ENCODE measurements at regions not wholly inside any gene's neighbourhood (a gene's known extent, or its start where the extent isn't known, plus 50 kb on each side); places are given as distances from the start of the nearest gene placed in this dataset.

DNA sequence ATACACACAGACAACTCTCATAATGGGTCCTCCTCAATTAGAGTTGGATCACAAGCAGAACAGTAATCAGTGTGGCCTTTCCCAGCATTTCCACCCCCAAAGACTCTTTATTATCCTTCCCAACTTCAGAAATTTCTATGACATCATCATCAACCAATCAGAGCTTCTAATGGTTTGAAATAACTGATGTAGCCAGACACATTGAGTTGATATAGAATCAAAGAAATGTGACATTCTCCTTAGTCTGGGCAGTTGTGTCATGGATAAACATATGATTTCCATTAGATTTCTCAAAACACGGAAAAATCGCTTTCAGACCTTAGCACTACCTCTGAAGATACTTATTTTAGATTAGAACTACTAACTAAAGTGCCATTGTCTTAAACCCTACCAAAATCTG, 75.7 kb upstream of the NFIB start:
- Histone ChIP-seq H3K27me3 (ENCODE audit: insufficient read depth, low read length) (no peaks in the 10 kb centered on the region), H3K36me3 (ENCODE audit: control insufficient read depth in 1 of 2, insufficient read depth in 2 of 2, low read length in 2 of 2) (no peaks in the 10 kb centered on the region), H3K79me2 (ENCODE audit: insufficient read depth, low read length) (no peaks in the 10 kb centered on the region), H3K9me2 (ENCODE audit: insufficient read depth) (no peaks in the 10 kb centered on the region), H3K4me2 (ENCODE audit: low read length) (no peak overlapping the region), H4K20me1 (ENCODE audit: insufficient read depth) (no peaks in the 10 kb centered on the region), H2AFZ (ENCODE audit: low read depth, low read length, poor library complexity, severe bottlenecking) (no peak overlapping the region), H3K9me3 (ENCODE audit: control insufficient read depth in 1 of 2, insufficient read depth in 1 of 2, low read depth in 1 of 2, low read length in 2 of 2) (no peaks in the 10 kb centered on the region), H3K27ac (ENCODE audit: low read depth, low read length) (no peak overlapping the region), H3K4me1 (ENCODE audit: control insufficient read depth in 1 of 2, insufficient read depth in 2 of 2, low read length in 2 of 2) (no peaks in the 10 kb centered on the region), H3K9ac (ENCODE audit: low read length) (no peak overlapping the region), H3K4me3 (replicated peaks in 1 of 2; ENCODE audit: low read depth in 1 of 2, low read length in 2 of 2) (no peak overlapping the region)
- TF ChIP-seq, protein P1, sequence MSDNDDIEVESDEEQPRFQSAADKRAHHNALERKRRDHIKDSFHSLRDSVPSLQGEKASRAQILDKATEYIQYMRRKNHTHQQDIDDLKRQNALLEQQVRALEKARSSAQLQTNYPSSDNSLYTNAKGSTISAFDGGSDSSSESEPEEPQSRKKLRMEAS (IDR thresholded peaks at IDR 0.05), result no peak
- no peak for TF ChIP-seq YY1 (IDR thresholded peaks at IDR 0.05; ENCODE audit: extremely low read depth, insufficient replicate concordance, low read depth, low read length)
- TF ChIP-seq EGR1 (IDR thresholded peaks at IDR 0.05; ENCODE audit: low read depth), result no peak
- TF ChIP-seq CBX3 (IDR thresholded peaks at IDR 0.05; ENCODE audit: low read depth), result no peak
- TF ChIP-seq CEBPB (IDR thresholded peaks at IDR 0.05; ENCODE audit: low read depth), result no peak
- no peak for TF ChIP-seq JUND (IDR thresholded peaks at IDR 0.05)
- no peak for TF ChIP-seq SRF (IDR thresholded peaks at IDR 0.05; ENCODE audit: low read depth)
- no peak for TF ChIP-seq FOSL1 (IDR thresholded peaks at IDR 0.05; ENCODE audit: low read depth)
- TF ChIP-seq, protein P2, sequence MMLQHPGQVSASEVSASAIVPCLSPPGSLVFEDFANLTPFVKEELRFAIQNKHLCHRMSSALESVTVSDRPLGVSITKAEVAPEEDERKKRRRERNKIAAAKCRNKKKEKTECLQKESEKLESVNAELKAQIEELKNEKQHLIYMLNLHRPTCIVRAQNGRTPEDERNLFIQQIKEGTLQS (IDR thresholded peaks at IDR 0.05), result no peak
- TF ChIP-seq TCF7L2 (IDR thresholded peaks at IDR 0.05; ENCODE audit: borderline replicate concordance, extremely low read depth, insufficient read depth, insufficient read length), result no peak
- ChIA-PET RAD21 (ENCODE audit: low non-redundant PET in 1 of 2, low total read pairs in 2 of 2, uncharacterized antibody in 2 of 2, unreplicated experiment in 2 of 2) (no interaction called here), POLR2A (no interaction called here), CTCF (no interaction called here)
- intact Hi-C loops (cut with micrococcal nuclease), result no loop called here
- no peak for ATAC-seq
- no peak for DNase-seq (ENCODE audit: low read depth, low spot score)
- BruUV-seq (replicated peaks), result no TSS peak

DNA sequence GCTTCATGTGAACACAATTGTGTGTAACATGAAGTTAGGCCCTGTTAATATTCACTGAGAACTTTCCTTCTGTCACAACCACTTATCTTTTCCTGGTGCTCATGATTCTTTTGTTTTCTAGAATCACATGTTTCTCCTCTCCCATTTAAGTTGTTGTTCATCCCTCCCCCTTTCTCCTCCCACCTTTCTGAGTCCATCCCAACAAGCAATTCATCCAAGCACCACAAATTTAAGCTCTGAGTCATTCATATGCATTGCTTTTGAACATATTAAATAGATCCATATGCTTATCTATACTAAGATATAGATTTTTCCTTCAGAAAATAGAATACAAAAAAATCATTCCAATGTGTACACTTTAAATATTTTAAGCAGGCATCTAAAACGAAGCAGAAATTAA, 75.2 kb upstream of the NFIB start:
- no peak overlapping the region for H2AFZ ChIP-seq (ENCODE audit: low read depth, low read length, poor library complexity, severe bottlenecking)
- RAD21 ChIA-PET (ENCODE audit: low non-redundant PET in 1 of 2, low total read pairs in 2 of 2, uncharacterized antibody in 2 of 2, unreplicated experiment in 2 of 2), result no interaction called here
- H3K36me3 ChIP-seq (ENCODE audit: control insufficient read depth in 1 of 2, insufficient read depth in 2 of 2, low read length in 2 of 2), result no peaks in the 10 kb centered on the region
- no peak overlapping the region for H3K4me3 ChIP-seq (replicated peaks in 1 of 2; ENCODE audit: low read depth in 1 of 2, low read length in 2 of 2)
- H3K9ac ChIP-seq (ENCODE audit: low read length), result no peak overlapping the region
- intact Hi-C loops (cut with micrococcal nuclease), result no loop called here
- DNase-seq (ENCODE audit: low read depth, low spot score) (no peak), ATAC-seq (no peak)
- no peak overlapping the region for H3K4me2 ChIP-seq (ENCODE audit: low read length)
- H4K20me1 ChIP-seq (ENCODE audit: insufficient read depth), result no peaks in the 10 kb centered on the region
- CTCF ChIA-PET, result no interaction called here
- POLR2A ChIA-PET, result no interaction called here
- no peak for TF ChIP-seq JUND (IDR thresholded peaks at IDR 0.05)
- H3K79me2 ChIP-seq (ENCODE audit: insufficient read depth, low read length), result no peaks in the 10 kb centered on the region
- BruUV-seq (replicated peaks), result no TSS peak
- no peaks in the 10 kb centered on the region for H3K9me3 ChIP-seq (ENCODE audit: control insufficient read depth in 1 of 2, insufficient read depth in 1 of 2, low read depth in 1 of 2, low read length in 2 of 2)
- no peak overlapping the region for H3K27ac ChIP-seq (ENCODE audit: low read depth, low read length)
- no peaks in the 10 kb centered on the region for H3K9me2 ChIP-seq (ENCODE audit: insufficient read depth)
- no peaks in the 10 kb centered on the region for H3K27me3 ChIP-seq (ENCODE audit: insufficient read depth, low read length)
- H3K4me1 ChIP-seq (ENCODE audit: control insufficient read depth in 1 of 2, insufficient read depth in 2 of 2, low read length in 2 of 2), result no peaks in the 10 kb centered on the region

Measured in HCT116 (cell line).